ENCODE measurements at regions not wholly inside any gene's neighbourhood (a gene's known extent, or its start where the extent isn't known, plus 50 kb on each side); places are given as distances from the start of the nearest gene placed in this dataset.

GRCh38 chr11:71338801-71339395 lies 86.5 kb upstream of the SHANK2 start:
- no peaks in the 10 kb centered on the region; the same call in 1 of the 2 replicates for H3K27me3 ChIP-seq (ENCODE audit: insufficient read depth, low read length)
- H3K4me3 ChIP-seq (ENCODE audit: low read depth, low read length, poor library complexity, severe bottlenecking) = no peak overlapping the region
- H3K4me2 ChIP-seq (ENCODE audit: low read length) = no peak overlapping the region
- H3K36me3 ChIP-seq (ENCODE audit: insufficient read depth, low read length) = no peaks in the 10 kb centered on the region
- H2AFZ ChIP-seq (ENCODE audit: low read length) = no peak overlapping the region
- H3K9me3 ChIP-seq (ENCODE audit: low read length) = no peaks in the 10 kb centered on the region; the same call in 1 of the 2 replicates
- no peak overlapping the region for H3K27ac ChIP-seq (ENCODE audit: low read depth, low read length, poor library complexity, severe bottlenecking)
- no peaks in the 10 kb centered on the region for H3F3A ChIP-seq (ENCODE audit: insufficient read depth, low read length)
- H3K4me1 ChIP-seq (ENCODE audit: insufficient read depth, low read length, severe bottlenecking) = no peaks in the 10 kb centered on the region
- H3K9me2 ChIP-seq (ENCODE audit: low read depth, low read length) = no peaks in the 10 kb centered on the region
- no peak overlapping the region for H3K9ac ChIP-seq (ENCODE audit: low read length)
- no peaks in the 10 kb centered on the region for H3K79me2 ChIP-seq (ENCODE audit: insufficient read depth, low read length)
- TF ChIP-seq EZH2 (IDR thresholded peaks at IDR 0.05; ENCODE audit: borderline replicate concordance, low read length) = no peak
- TF ChIP-seq CTCF (IDR thresholded peaks at IDR 0.05; ENCODE audit: low read length) = no peak
- H4K20me1 ChIP-seq (ENCODE audit: insufficient read depth, low read length) = no peaks in the 10 kb centered on the region

- Histone ChIP-seq H2AFZ (ENCODE audit: low read length) (no peak overlapping the region), H3K4me2 (ENCODE audit: low read length) (no peak overlapping the region), H3K4me3 (ENCODE audit: low read depth, low read length, poor library complexity, severe bottlenecking) (no peak overlapping the region), H3K4me1 (ENCODE audit: insufficient read depth, low read length, severe bottlenecking) (no peaks in the 10 kb centered on the region), H3K79me2 (ENCODE audit: insufficient read depth, low read length) (no peaks in the 10 kb centered on the region), H3K9me2 (ENCODE audit: low read depth, low read length) (no peaks in the 10 kb centered on the region), H3K36me3 (ENCODE audit: insufficient read depth, low read length) (no peaks in the 10 kb centered on the region), H3K9ac (ENCODE audit: low read length) (no peak overlapping the region), H3K27me3 (ENCODE audit: insufficient read depth, low read length) (no peaks in the 10 kb centered on the region; the same call in 1 of the 2 replicates), H3K27ac (ENCODE audit: low read depth, low read length, poor library complexity, severe bottlenecking) (no peak overlapping the region), H3F3A (ENCODE audit: insufficient read depth, low read length) (no peaks in the 10 kb centered on the region), H3K9me3 (ENCODE audit: low read length) (peaks cover 11% of the 10 kb centered on the region), H4K20me1 (ENCODE audit: insufficient read depth, low read length) (no peaks in the 10 kb centered on the region)
- TF ChIP-seq CTCF (IDR thresholded peaks at IDR 0.05; ENCODE audit: low read length) = no peak
- TF ChIP-seq EZH2 (IDR thresholded peaks at IDR 0.05; ENCODE audit: borderline replicate concordance, low read length) = no peak
Observed at GRCh38 chr11:71336996-71337754, 84.8 kb upstream of the SHANK2 start.

GRCh38 chr11:71336176-71336995 lies 84.0 kb upstream of the SHANK2 start:
- H3F3A ChIP-seq (ENCODE audit: insufficient read depth, low read length) = no peaks in the 10 kb centered on the region
- no peak overlapping the region for H3K4me3 ChIP-seq (ENCODE audit: low read depth, low read length, poor library complexity, severe bottlenecking)
- H3K4me2 ChIP-seq (ENCODE audit: low read length) = no peak overlapping the region
- no peaks in the 10 kb centered on the region for H3K4me1 ChIP-seq (ENCODE audit: insufficient read depth, low read length, severe bottlenecking)
- H2AFZ ChIP-seq (ENCODE audit: low read length) = no peak overlapping the region
- H3K27ac ChIP-seq (ENCODE audit: low read depth, low read length, poor library complexity, severe bottlenecking) = no peak overlapping the region
- no peaks in the 10 kb centered on the region for H3K9me2 ChIP-seq (ENCODE audit: low read depth, low read length)
- no peaks in the 10 kb centered on the region for H3K36me3 ChIP-seq (ENCODE audit: insufficient read depth, low read length)
- H3K27me3 ChIP-seq (ENCODE audit: insufficient read depth, low read length) = no peaks in the 10 kb centered on the region; the same call in 1 of the 2 replicates
- H4K20me1 ChIP-seq (ENCODE audit: insufficient read depth, low read length) = no peaks in the 10 kb centered on the region
- TF ChIP-seq CTCF (IDR thresholded peaks at IDR 0.05; ENCODE audit: low read length) (no peak), EZH2 (IDR thresholded peaks at IDR 0.05; ENCODE audit: borderline replicate concordance, low read length) (no peak)
- no peaks in the 10 kb centered on the region for H3K79me2 ChIP-seq (ENCODE audit: insufficient read depth, low read length)
- no peak overlapping the region for H3K9ac ChIP-seq (ENCODE audit: low read length)
- H3K9me3 ChIP-seq (ENCODE audit: low read length) = peaks cover 11% of the 10 kb centered on the region
